RWPE2 (cell line): ENCODE measurements at regions not wholly inside any gene's neighbourhood (a gene's known extent, or its start where the extent isn't known, plus 50 kb on each side); places are given as distances from the start of the nearest gene placed in this dataset.
A peak's percentile ranks its signal among the peaks of the same experiment; 100 is the strongest.

ENCODE experiments used
- ATAC-seq: fragments of 200-7000 bp; cut with Tn5 transposase; 3 replicates; pipeline ENCODE4 v1.9.1; 2021; ENCODE audit warnings: low read depth
- DNase-seq: peaks from one replicate; pipeline ENCODE4 v3.0.0-alpha.2; 2020; ENCODE audit warnings: low spot score
- H3K27ac ChIP-seq: fragments of 450-650 bp; 2 replicates; pipeline ENCODE4 v1.5.1; 2017; ENCODE audit warnings: mild to moderate bottlenecking; ENCODE audit not compliant: poor library complexity, severe bottlenecking
- H3K27me3 ChIP-seq: fragments of 250-450 bp; sonication (Bioruptor Pico); 2 replicates; pipeline ENCODE4 v1.5.1; 2021; ENCODE audit warnings: mild to moderate bottlenecking, moderate library complexity; ENCODE audit not compliant: insufficient read depth, poor library complexity, severe bottlenecking
- H3K36me3 ChIP-seq: fragments of 250-450 bp; sonication (Bioruptor Pico); 2 replicates; pipeline ENCODE4 v1.5.1; 2020; ENCODE audit warnings: low read depth, mild to moderate bottlenecking, moderate library complexity
- H3K4me1 ChIP-seq: fragments of 250-450 bp; sonication (Bioruptor Pico); 2 replicates; pipeline ENCODE4 v1.5.1; 2021; ENCODE audit warnings: mild to moderate bottlenecking, moderate library complexity; ENCODE audit not compliant: insufficient read depth, poor library complexity, severe bottlenecking
- H3K4me3 ChIP-seq: fragments of 250-450 bp; sonication (Bioruptor Pico); 2 replicates; pipeline ENCODE4 v1.5.1; 2021; ENCODE audit warnings: mild to moderate bottlenecking, moderate library complexity; ENCODE audit not compliant: severe bottlenecking
- H3K9me3 ChIP-seq: fragments of 250-450 bp; sonication (Bioruptor Pico); 2 replicates; pipeline ENCODE4 v1.5.1; 2021; ENCODE audit warnings: mild to moderate bottlenecking, moderate library complexity; ENCODE audit not compliant: severe bottlenecking
- TF ChIP-seq, protein P1 (sequence below): fragments of 450-650 bp; IDR thresholded peaks from one replicate; pipeline ENCODE4 v1.5.1; 2017; ENCODE audit warnings: mild to moderate bottlenecking, moderate library complexity; ENCODE audit not compliant: poor library complexity, severe bottlenecking

DNA sequence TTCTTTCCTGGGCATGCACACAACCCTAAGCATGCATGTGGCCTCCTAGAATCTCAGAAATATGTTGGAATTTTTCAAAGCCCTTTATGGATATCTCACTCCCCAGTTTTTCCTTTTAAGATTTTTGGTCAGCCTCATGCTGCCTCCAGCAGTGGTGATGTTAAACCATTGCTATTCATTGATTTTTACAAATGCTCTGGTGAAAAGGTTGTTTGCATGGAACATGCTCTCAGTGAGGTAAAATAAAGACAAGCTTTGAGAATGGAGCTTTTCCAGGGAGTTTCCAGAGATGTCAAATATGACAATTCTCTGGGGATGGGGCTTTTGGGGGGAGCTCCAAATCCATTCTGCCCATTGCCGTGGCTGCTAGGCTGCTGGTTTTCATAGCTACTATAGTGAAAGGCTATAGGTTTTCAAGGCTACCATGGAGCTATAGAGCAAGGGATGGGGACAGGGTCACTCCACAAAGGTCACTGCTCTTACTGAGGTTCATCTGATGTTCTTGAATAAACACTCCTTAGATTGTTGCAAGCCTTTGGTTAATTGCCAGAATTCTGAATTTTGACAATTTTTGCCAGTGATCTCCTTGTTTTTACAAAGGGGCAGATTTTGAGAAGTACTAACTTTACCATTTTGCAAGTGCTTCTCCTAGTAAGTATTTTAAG lies 178.1 kb upstream of the ARG1 start:
- H3K4me1 ChIP-seq = no peaks in the 10 kb centered on the region
- DNase-seq (no peak), ATAC-seq (no peak)
- no peaks in the 10 kb centered on the region; the same call in 1 of the 2 replicates for H3K36me3 ChIP-seq
- H3K27me3 ChIP-seq = no peaks in the 10 kb centered on the region
- no peak overlapping the region for H3K4me3 ChIP-seq
- no peaks in the 10 kb centered on the region for H3K9me3 ChIP-seq
- TF ChIP-seq, protein P1, sequence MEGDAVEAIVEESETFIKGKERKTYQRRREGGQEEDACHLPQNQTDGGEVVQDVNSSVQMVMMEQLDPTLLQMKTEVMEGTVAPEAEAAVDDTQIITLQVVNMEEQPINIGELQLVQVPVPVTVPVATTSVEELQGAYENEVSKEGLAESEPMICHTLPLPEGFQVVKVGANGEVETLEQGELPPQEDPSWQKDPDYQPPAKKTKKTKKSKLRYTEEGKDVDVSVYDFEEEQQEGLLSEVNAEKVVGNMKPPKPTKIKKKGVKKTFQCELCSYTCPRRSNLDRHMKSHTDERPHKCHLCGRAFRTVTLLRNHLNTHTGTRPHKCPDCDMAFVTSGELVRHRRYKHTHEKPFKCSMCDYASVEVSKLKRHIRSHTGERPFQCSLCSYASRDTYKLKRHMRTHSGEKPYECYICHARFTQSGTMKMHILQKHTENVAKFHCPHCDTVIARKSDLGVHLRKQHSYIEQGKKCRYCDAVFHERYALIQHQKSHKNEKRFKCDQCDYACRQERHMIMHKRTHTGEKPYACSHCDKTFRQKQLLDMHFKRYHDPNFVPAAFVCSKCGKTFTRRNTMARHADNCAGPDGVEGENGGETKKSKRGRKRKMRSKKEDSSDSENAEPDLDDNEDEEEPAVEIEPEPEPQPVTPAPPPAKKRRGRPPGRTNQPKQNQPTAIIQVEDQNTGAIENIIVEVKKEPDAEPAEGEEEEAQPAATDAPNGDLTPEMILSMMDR = no peak
- no peak overlapping the region for H3K27ac ChIP-seq

- Histone ChIP-seq H3K9me3 (no peaks in the 10 kb centered on the region), H3K4me1 (no peaks in the 10 kb centered on the region), H3K4me3 (no peak overlapping the region), H3K27me3 (no peaks in the 10 kb centered on the region), H3K36me3 (no peaks in the 10 kb centered on the region), H3K27ac (no peak overlapping the region)
- TF ChIP-seq, protein P1 = no peak
- no peak for DNase-seq
- ATAC-seq = no peak
These were observed 174.8 kb upstream of the ARG1 start for GRCh38 chr6:131398176-131398575.

- no peaks in the 10 kb centered on the region for H3K27me3 ChIP-seq
- no peaks in the 10 kb centered on the region for H3K4me1 ChIP-seq
- DNase-seq (no peak), ATAC-seq (no peak)
- H3K27ac ChIP-seq = peak overlapping the region; percentile 51
- H3K36me3 ChIP-seq = no peaks in the 10 kb centered on the region
- H3K4me3 ChIP-seq = no peak overlapping the region
- TF ChIP-seq, protein P1 = no peak
- no peaks in the 10 kb centered on the region for H3K9me3 ChIP-seq
These were observed 173.6 kb upstream of the ARG1 start for GRCh38 chr6:131399433-131399832.

- ATAC-seq (peak; percentile 95), DNase-seq (no peak)
- H3K9me3 ChIP-seq = no peaks in the 10 kb centered on the region
- H3K27me3 ChIP-seq = no peaks in the 10 kb centered on the region
- TF ChIP-seq, protein P1 = no peak
- no peak overlapping the region for H3K4me3 ChIP-seq
- peak overlapping the region; percentile 51 for H3K27ac ChIP-seq
- H3K4me1 ChIP-seq = no peaks in the 10 kb centered on the region
- no peaks in the 10 kb centered on the region for H3K36me3 ChIP-seq
These were observed 172.8 kb upstream of the ARG1 start for GRCh38 chr6:131400054-131400778.
